Activated T-helper 17 cell treated with anti-CD3 and anti-CD28 coated beads, Interleukin-2, amount 50 U/mL, for 72 hours (primary cell): ENCODE measurements at regions not wholly inside any gene's neighbourhood (a gene's known extent, or its start where the extent isn't known, plus 50 kb on each side); places are given as distances from the start of the nearest gene placed in this dataset.
A peak's percentile ranks its signal among the peaks of the same experiment; 100 is the strongest.

Experiments
- ATAC-seq: fragments of 150-1000 bp; cut with Tn5 transposase; replicated peaks from 2 replicates; pipeline ENCODE4 v1.10.0; 2021; ENCODE audit warnings: mild to moderate bottlenecking, moderate library complexity
- H3K27ac Mint-ChIP-seq: one replicate; pipeline ENCODE4 v1.8.0; 2022; ENCODE audit warnings: mixed read lengths
- H3K27me3 Mint-ChIP-seq: one replicate; pipeline ENCODE4 v1.8.0; 2022; ENCODE audit warnings: mixed read lengths
- H3K36me3 Mint-ChIP-seq: one replicate; pipeline ENCODE4 v1.8.0; 2022; ENCODE audit warnings: low read depth, mild to moderate bottlenecking, mixed read lengths
- H3K4me1 Mint-ChIP-seq: one replicate; pipeline ENCODE4 v1.8.0; 2022; ENCODE audit warnings: mixed read lengths
- H3K4me3 Mint-ChIP-seq: one replicate; pipeline ENCODE4 v1.8.0; 2022; ENCODE audit warnings: mild to moderate bottlenecking, mixed read lengths
- H3K9me3 Mint-ChIP-seq: one replicate; pipeline ENCODE4 v1.8.0; 2022; ENCODE audit warnings: mixed read lengths

DNA sequence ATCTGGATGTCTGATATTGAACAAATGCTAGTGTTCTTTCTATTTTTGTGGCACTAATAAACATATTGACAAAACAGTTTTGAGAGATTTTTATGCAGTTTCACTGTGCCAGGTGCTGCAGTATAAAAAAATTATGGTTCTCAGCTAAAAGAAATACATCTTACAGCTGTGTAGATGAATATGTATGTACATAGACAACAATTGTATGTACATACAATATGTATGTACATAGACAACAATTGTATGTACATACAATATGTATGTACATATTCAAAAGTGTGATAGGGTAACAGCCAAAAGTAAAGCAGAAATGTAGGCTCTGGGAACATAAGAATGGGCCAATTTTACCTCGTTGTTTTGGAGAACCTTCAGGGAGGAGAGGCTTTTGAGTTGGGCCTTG lies 390.0 kb upstream of the RPS6KA3 start:
- Mint-ChIP-seq H3K4me3 (no peak overlapping the region), H3K9me3 (no peaks in the 10 kb centered on the region), H3K27me3 (no peaks in the 10 kb centered on the region), H3K36me3 (no peaks in the 10 kb centered on the region), H3K27ac (no peak overlapping the region), H3K4me1 (no peaks in the 10 kb centered on the region)
- ATAC-seq: no peak

DNA sequence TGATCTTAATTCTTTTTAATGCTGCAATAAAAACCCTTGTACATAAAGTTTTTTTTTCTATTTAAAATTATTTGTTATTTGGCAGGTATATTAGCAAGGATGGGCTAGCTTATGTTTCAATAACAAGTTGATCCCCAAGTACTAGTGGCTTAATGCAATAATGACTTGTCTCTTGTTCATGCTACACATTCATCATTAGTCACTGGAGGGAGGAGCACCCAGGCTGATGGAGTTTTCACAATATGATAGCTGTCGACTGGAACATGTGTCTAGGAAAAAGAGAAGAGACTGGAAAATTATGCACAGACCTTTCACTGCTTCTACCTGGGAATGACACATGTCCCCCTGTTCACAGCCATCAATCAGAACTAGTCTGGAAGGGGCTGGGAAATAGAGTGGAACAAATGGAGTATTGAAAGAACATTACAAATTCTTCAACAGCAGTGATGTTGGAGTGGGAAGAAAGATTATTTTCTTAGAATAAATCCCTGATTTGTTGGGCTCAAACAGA lies 387.9 kb upstream of the RPS6KA3 start:
- no peaks in the 10 kb centered on the region for H3K9me3 Mint-ChIP-seq
- no peaks in the 10 kb centered on the region for H3K27me3 Mint-ChIP-seq
- no peaks in the 10 kb centered on the region for H3K4me1 Mint-ChIP-seq
- no peak overlapping the region for H3K4me3 Mint-ChIP-seq
- ATAC-seq: no peak
- no peaks in the 10 kb centered on the region for H3K36me3 Mint-ChIP-seq
- H3K27ac Mint-ChIP-seq: no peak overlapping the region

DNA sequence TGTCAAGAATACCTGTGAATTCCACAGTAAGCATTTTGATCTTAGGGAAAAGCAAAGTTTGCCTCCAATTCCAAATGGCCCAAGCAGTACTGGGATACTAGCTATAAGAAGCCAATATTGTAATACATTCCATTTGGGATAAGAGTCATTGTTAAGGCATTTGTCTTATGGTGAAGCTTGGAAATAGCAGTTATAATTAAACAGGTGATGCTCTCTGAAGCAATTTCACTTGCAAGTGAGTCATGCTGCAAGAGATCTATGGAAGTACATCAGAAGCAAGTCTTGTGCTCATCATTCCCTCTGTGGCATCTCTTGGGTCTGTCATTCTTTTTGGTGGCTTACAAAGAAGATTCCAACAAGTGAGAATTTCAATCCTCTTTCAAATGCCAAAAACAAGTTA lies 386.4 kb upstream of the RPS6KA3 start:
- Mint-ChIP-seq H3K27me3 (no peaks in the 10 kb centered on the region), H3K36me3 (no peaks in the 10 kb centered on the region), H3K9me3 (no peaks in the 10 kb centered on the region)

DNA sequence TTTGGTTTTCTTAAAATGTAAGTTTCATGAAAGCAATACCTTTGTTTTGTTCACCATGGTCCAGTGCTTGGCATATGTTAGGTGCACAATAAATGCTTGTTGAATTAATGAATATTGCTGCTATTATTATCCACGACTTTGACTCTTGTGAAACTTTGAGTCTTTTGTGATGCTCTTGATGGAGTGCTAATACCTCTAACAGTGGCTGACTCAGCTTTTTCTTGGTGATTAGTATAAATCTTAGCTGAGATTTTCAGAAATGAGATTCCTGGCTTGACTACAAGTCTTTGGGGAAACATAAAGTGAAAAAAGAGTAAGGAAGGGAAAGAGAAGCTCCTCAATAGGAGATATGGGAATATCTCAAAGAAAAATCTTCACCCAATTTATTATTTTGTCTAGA lies 375.2 kb upstream of the RPS6KA3 start:
- Mint-ChIP-seq H3K27ac (no peak overlapping the region), H3K36me3 (no peaks in the 10 kb centered on the region), H3K4me1 (no peaks in the 10 kb centered on the region), H3K27me3 (no peaks in the 10 kb centered on the region), H3K4me3 (no peak overlapping the region), H3K9me3 (no peaks in the 10 kb centered on the region)
- no peak for ATAC-seq

More for the DNA sequence above, 386.4 kb upstream of the RPS6KA3 start:
- no peaks in the 10 kb centered on the region for H3K4me1 Mint-ChIP-seq
- no peak overlapping the region for H3K4me3 Mint-ChIP-seq
- H3K27ac Mint-ChIP-seq: no peak overlapping the region
- no peak for ATAC-seq

DNA sequence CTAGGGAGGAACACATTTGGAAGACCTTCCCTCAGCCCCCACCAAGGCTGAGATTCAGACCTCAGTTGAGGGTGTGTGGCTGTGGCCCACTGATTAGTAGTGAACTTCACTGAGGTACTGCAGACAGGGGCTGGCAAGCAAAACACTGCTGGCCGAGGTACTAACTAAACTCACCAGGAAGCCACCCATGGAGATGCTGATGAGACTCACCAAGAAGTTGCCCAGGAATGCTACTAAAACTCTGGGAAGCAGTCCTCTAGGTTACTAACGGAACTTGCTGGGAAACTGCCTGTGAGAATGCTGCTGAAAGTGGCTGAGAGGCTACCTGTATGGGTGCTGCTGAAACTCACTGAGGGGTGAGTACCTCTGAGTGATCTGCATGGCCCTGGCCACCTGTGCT lies 372.4 kb upstream of the RPS6KA3 start:
- Mint-ChIP-seq H3K27me3 (no peaks in the 10 kb centered on the region), H3K4me3 (no peak overlapping the region), H3K36me3 (no peaks in the 10 kb centered on the region), H3K9me3 (no peaks in the 10 kb centered on the region), H3K4me1 (no peaks in the 10 kb centered on the region), H3K27ac (no peak overlapping the region)
- ATAC-seq: no peak

DNA sequence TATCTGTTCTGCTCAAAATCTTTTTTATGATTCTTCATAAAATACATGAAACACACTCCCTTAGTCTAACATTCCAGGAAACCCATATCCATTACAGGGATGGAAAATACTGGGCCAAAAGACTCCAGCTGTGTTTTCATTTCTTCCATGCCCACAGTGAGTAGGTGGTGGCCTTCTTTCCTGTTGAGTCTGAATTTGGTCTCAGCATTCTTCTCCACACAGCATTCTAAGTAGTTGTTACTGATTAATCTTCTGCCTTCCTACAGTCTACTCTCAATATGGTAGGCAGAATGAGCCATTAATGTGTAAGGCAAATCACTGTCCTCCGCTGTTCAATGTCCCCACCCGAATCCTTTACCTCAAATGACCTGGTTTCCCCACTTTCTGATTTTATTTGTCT lies 370.6 kb upstream of the RPS6KA3 start:
- Mint-ChIP-seq H3K4me3 (no peak overlapping the region), H3K9me3 (no peaks in the 10 kb centered on the region), H3K27ac (no peak overlapping the region), H3K4me1 (no peaks in the 10 kb centered on the region), H3K27me3 (no peaks in the 10 kb centered on the region), H3K36me3 (no peaks in the 10 kb centered on the region)
- ATAC-seq: no peak

DNA sequence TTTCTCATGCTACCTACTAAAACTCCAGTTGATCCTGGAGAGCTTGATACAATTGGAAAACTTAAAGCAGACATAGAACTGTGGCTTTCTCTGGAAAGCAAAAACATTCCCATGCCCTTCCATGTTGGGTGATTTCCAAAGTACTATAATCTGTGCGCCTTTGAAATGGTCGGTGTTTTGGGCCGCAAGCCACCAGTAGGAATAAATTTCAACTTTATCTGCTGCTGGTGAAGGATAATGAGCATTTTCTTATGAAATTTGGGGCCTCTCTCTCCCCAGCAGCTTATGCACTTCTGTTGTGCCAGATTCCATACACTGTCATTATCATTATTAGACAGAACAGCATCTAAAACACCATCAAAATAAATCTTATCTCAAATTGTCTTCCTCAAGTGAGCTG lies 366.7 kb upstream of the RPS6KA3 start:
- H3K4me3 Mint-ChIP-seq: no peak overlapping the region
- H3K27ac Mint-ChIP-seq: no peak overlapping the region
- H3K27me3 Mint-ChIP-seq: peaks cover 5% of the 10 kb centered on the region
- no peak for ATAC-seq
- H3K4me1 Mint-ChIP-seq: no peaks in the 10 kb centered on the region
- H3K9me3 Mint-ChIP-seq: no peaks in the 10 kb centered on the region
- no peaks in the 10 kb centered on the region for H3K36me3 Mint-ChIP-seq

DNA sequence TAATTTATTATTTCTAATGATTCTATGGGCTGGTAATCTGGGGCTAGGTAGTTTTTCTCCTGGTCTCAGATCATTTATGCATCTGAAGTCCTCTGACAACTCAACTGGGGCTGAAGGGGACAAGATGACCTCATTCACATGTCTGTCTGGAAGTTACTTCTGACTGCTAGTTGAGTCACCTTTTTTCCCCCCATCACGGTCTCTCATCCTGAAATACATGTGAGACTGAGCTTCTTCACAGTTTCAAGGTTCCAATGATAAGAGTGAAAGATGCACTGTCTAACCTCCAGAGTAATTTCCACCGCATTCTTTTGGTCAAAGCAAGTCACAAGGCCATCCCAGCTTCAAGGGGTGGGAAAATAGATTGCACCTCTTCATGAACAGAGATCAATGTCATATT lies 356.7 kb upstream of the RPS6KA3 start:
- Mint-ChIP-seq H3K27me3 (peaks cover 11% of the 10 kb centered on the region), H3K36me3 (no peaks in the 10 kb centered on the region), H3K4me3 (no peak overlapping the region), H3K4me1 (no peaks in the 10 kb centered on the region), H3K27ac (no peak overlapping the region), H3K9me3 (no peaks in the 10 kb centered on the region)
- ATAC-seq: peak; percentile 47

DNA sequence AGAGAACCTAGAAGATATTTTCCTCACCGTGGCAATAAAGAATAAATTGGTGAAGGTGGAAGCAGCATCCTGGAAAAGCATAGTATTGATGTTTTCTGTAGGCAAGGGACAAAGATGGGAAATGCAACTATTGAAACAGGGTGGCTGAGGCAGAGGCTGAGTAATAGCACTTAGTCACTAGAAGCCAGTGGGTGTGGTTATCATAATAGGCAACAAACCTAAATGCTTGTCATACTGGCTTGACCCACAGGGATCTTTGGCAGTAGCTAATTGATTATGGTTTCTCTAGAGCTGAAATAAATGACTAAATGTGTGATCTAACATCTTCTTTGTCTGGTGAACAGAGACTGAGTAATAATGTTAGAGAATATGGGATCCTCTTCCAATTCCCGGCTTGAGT lies 353.6 kb upstream of the RPS6KA3 start:
- H3K27ac Mint-ChIP-seq: no peak overlapping the region
- H3K36me3 Mint-ChIP-seq: no peaks in the 10 kb centered on the region
- H3K4me1 Mint-ChIP-seq: no peaks in the 10 kb centered on the region
- peaks cover 2% of the 10 kb centered on the region for H3K27me3 Mint-ChIP-seq
- H3K9me3 Mint-ChIP-seq: no peaks in the 10 kb centered on the region
- ATAC-seq: peak; percentile 86
- no peak overlapping the region for H3K4me3 Mint-ChIP-seq

DNA sequence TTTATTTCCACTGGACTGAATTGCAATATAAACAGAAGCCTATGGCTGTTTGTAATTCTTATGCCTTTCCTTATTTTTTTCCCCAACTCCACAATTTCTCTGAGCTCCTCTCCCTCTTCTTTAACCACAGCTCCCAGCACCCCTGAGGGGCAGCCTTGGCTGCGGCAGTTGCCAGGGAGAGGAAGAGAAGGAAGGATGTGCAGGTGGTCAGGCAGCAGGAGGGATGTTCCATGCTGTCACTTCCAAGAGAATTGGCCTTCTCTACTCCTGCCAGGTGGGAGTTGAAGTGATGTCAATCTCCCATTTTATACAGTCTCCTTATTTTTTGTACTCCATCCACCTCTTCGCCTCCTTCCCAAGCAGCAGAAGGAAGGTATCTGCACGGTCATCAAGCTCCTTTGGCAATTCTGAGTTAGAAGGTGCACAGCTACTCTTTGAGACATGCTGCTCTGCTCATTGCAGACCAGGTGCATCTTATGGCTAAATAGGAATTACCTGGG lies 343.3 kb upstream of the RPS6KA3 start:
- no peaks in the 10 kb centered on the region for H3K4me1 Mint-ChIP-seq
- peaks cover 27% of the 10 kb centered on the region for H3K27me3 Mint-ChIP-seq
- H3K36me3 Mint-ChIP-seq: no peaks in the 10 kb centered on the region
- no peaks in the 10 kb centered on the region for H3K9me3 Mint-ChIP-seq
- no peak overlapping the region for H3K27ac Mint-ChIP-seq
- H3K4me3 Mint-ChIP-seq: no peak overlapping the region
- ATAC-seq: no peak

DNA sequence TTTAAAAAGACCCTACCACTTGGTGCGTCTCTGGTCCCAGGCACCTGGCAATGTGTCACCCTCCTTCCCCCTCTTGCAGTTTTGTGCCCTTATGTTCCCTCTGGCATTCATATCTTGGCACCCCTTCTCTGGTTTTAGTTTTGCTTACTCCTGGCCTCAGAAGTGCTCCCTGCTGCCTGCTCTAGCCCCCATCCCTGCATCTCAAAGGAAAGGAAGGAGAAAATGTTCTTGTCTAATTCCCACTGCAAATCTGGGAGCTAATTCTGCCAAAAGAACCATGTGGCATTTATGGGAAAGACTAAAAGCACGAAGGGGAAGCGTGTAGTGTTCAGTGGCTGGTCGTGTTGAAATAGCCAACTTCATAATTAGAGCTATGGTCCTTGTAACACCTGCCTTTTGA lies 340.1 kb upstream of the RPS6KA3 start:
- Mint-ChIP-seq H3K27me3 (peaks cover 24% of the 10 kb centered on the region), H3K9me3 (no peaks in the 10 kb centered on the region), H3K36me3 (no peaks in the 10 kb centered on the region), H3K4me3 (no peak overlapping the region), H3K4me1 (no peaks in the 10 kb centered on the region), H3K27ac (no peak overlapping the region)
- no peak for ATAC-seq

DNA sequence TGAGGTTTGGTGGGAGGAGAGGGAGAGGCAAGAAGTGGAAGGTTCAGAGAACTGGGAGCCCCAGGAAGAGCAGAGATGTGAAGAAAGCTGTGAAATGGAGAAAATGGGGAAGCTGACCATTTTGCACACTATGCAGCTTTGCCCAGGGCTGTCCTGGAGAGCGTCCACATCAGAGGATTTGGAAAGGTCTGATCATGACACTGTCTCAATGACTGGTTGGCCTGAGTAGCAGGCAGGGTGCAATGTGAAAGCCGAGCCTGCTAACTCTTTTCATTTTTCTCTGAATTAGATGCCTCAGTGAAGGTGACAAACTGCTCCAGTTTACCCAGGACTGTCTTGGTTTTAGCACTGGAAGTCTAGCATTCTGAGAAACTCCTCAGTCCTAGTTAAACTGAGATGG lies 330.1 kb upstream of the RPS6KA3 start:
- H3K4me1 Mint-ChIP-seq: no peaks in the 10 kb centered on the region
- H3K27ac Mint-ChIP-seq: no peak overlapping the region
- H3K9me3 Mint-ChIP-seq: no peaks in the 10 kb centered on the region
- no peaks in the 10 kb centered on the region for H3K36me3 Mint-ChIP-seq
- H3K4me3 Mint-ChIP-seq: peak overlapping the region; percentile 31
- H3K27me3 Mint-ChIP-seq: peaks cover 2% of the 10 kb centered on the region
- peak; percentile 23 for ATAC-seq

DNA sequence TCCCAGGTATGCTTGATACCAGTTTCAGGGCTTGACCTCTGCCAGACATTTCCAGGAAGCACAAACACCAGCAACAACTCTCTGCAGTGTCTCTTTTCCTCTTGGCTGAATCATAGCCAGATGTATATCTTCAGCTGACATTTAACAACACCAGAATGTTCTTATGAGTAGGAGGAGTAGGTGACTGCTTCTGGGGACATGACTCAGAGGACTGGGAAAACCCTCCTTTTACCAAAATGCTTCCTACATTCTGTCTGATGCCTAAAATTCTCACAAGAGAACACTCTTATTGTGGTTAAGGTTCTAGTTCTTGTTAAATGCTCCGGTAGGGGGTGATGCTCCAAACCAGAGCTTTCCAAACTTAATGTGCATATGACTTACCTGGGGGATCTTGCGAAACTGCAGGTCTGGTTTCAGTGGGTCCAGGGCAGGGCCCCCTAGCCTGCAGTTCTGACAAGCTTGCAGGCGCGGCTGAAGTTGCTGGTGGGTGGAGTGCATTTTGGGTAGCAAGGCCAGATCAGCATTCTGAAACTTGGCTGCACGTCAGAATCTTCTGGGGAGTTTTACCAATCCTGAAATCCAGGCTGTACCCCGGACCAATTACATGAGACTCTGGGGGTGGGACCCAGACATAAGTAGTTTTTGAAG lies 329.3 kb upstream of the RPS6KA3 start:
- Mint-ChIP-seq H3K4me3 (peak overlapping the region; percentile 31), H3K27ac (peak overlapping the region; percentile 75), H3K9me3 (no peaks in the 10 kb centered on the region), H3K27me3 (peaks cover 2% of the 10 kb centered on the region), H3K4me1 (no peaks in the 10 kb centered on the region), H3K36me3 (no peaks in the 10 kb centered on the region)
- peak; percentile 84 for ATAC-seq

DNA sequence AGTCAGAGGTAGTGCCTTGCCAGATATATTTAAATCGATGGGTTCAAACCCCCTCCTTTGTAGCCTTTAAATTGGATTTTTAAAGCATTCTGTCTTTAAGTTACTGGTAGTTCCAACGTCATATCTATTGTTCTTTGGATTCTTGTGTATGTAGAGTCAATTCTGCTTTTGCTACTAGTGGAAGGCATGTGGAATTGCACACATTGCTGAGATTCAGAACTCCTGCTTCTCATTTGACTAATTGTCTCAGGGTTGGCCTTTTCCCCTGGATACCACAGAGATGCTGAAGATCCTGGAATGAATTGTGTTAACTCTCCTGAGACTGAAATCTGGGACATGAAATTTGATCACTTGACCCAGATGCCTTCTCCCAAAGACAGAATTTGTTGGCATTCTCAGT lies 328.3 kb upstream of the RPS6KA3 start:
- ATAC-seq: no peak
- Mint-ChIP-seq H3K4me3 (no peak overlapping the region), H3K36me3 (no peaks in the 10 kb centered on the region), H3K4me1 (no peaks in the 10 kb centered on the region), H3K9me3 (no peaks in the 10 kb centered on the region), H3K27ac (no peak overlapping the region), H3K27me3 (peaks cover 2% of the 10 kb centered on the region)

DNA sequence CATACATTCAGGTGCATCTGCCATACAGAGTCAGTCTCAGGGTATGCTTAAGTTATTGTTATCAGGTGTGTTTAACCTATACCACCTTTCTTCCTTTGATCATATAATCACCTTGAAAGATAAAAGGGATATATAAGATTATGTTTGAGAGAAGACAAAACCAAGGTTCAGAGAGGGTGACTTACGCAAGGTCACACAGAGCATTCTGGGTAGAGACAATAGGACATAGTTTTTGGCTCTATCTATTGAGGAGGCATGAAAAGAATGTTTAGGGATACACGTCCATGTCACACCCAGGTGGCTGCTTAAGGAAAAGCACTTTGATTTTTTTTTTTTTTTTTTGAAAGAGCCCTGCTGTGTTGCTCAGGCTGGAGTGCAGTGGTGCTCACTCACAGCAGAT lies 327.1 kb upstream of the RPS6KA3 start:
- Mint-ChIP-seq H3K36me3 (no peaks in the 10 kb centered on the region), H3K27me3 (peaks cover 4% of the 10 kb centered on the region), H3K27ac (no peak overlapping the region), H3K9me3 (no peaks in the 10 kb centered on the region), H3K4me3 (no peak overlapping the region), H3K4me1 (no peaks in the 10 kb centered on the region)
- no peak for ATAC-seq

DNA sequence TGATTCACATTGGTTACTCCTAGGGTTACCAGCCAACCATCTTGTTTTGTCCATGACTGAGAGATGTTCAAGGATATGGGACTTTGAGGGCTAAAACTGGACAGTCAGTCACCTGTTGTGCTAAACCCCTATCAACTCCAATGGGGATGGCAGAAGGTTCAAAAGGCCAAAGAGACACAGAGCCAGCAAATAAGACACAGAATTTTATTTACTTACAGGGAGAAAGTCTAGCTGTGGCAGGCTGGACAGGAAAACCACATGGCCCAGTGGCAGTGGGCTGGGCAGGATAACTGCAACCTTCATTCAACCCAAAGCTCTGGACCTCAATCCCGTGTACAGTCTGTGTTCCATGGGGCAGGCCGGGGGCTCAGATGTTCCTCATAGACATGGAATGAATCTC lies 326.7 kb upstream of the RPS6KA3 start:
- no peak overlapping the region for H3K27ac Mint-ChIP-seq

More for the DNA sequence above, 326.7 kb upstream of the RPS6KA3 start:
- Mint-ChIP-seq H3K9me3 (no peaks in the 10 kb centered on the region), H3K4me3 (no peak overlapping the region), H3K36me3 (no peaks in the 10 kb centered on the region), H3K4me1 (no peaks in the 10 kb centered on the region), H3K27me3 (peaks cover 5% of the 10 kb centered on the region)
- no peak for ATAC-seq
